Panc1 (cell line): ENCODE measurements at regions not wholly inside any gene's neighbourhood (a gene's known extent, or its start where the extent isn't known, plus 50 kb on each side); places are given as distances from the start of the nearest gene placed in this dataset.

Source experiments
- ATAC-seq: fragments of 200-7000 bp; cut with Tn5 transposase; 2 replicates; pipeline ENCODE4 v1.9.1; 2020; ENCODE audit warnings: mild to moderate bottlenecking, moderate library complexity
- BruUV-seq: library from RNA; stranded (reverse); fragments of 400-500 nt; replicated peaks from 2 replicates; lab custom pipeline; 2021; lab: Mats Ljungman, UMichigan
- CTCF ChIA-PET: fragments of 300-600 bp; sonication (Branson Sonifier 250); formaldehyde crosslinking; loops from one replicate; lab custom pipeline; 2022; ENCODE audit warnings: antibody characterized with exemption; lab: Charles Lee
- POLR2A ChIA-PET: fragments of 300-600 bp; sonication (Branson Sonifier 250); formaldehyde crosslinking; loops from one replicate; lab custom pipeline; 2022; ENCODE audit warnings: antibody characterized with exemption; lab: Charles Lee
- DNase-seq: peaks from one replicate; pipeline ENCODE4 v3.0.0-alpha.2; 2010; ENCODE audit warnings: low read depth, low spot score
- H3K27ac ChIP-seq: 2 replicates; pipeline ENCODE4 v1.5.1; 2011; ENCODE audit warnings: mild to moderate bottlenecking, low read length, inconsistent platforms
- H3K27me3 ChIP-seq: fragments of 200-500 bp; sonication (Bioruptor generic); 2 replicates; pipeline ENCODE4 v1.6.0; 2014; ENCODE audit warnings: low read length, inconsistent platforms; ENCODE audit not compliant: control insufficient read depth, insufficient read depth
- H3K36me3 ChIP-seq: fragments of 200-500 bp; sonication (Bioruptor generic); 2 replicates; pipeline ENCODE4 v1.5.1; 2014; ENCODE audit warnings: inconsistent platforms, mild to moderate bottlenecking, low read length, moderate library complexity; ENCODE audit not compliant: control insufficient read depth, insufficient read depth
- H3K4me1 ChIP-seq: 2 replicates; pipeline ENCODE4 v1.5.1; 2011; ENCODE audit warnings: inconsistent platforms, mild to moderate bottlenecking, low read length, moderate library complexity; ENCODE audit not compliant: control insufficient read depth, insufficient read depth
- H3K4me3 ChIP-seq, 2 experiments: 2 replicates each; pipeline ENCODE4 v1.5.1; 2011 to 2012; ENCODE audit warnings: low read depth in 2 of 2, low read length in 2 of 2, mild to moderate bottlenecking in 2 of 2, inconsistent platforms in 1 of 2, moderate library complexity in 1 of 2
- H3K9me3 ChIP-seq: fragments of 200-500 bp; sonication (Bioruptor generic); 2 replicates; pipeline ENCODE4 v1.5.1; 2014; ENCODE audit warnings: low read depth, mild to moderate bottlenecking, inconsistent platforms, low read length, moderate library complexity; ENCODE audit not compliant: control insufficient read depth, insufficient read depth
- POLR2AphosphoS5 ChIP-seq: IDR thresholded peaks from 2 replicates; pipeline ENCODE4 v1.6.1; 2012; ENCODE audit warnings: mild to moderate bottlenecking, low read depth, low read length, moderate library complexity
- SIN3A ChIP-seq: IDR thresholded peaks from 2 replicates; pipeline ENCODE4 v1.6.1; 2012; ENCODE audit warnings: low read depth, mild to moderate bottlenecking, low read length, moderate library complexity, borderline replicate concordance; ENCODE audit not compliant: insufficient read depth
- TCF7L2 ChIP-seq: IDR thresholded peaks from 2 replicates; pipeline ENCODE4 v1.6.1; 2011; ENCODE audit warnings: mild to moderate bottlenecking, low read depth, low read length, inconsistent platforms
- in situ Hi-C: cut with HindIII; loops from 2 replicates; pipeline ENCODE4 v1.10.0; 2016; ENCODE audit warnings: low sequenced_read_pairs, low pct_unique_long_range_greater_than_20kb
- intact Hi-C: fragments of 100-400 bp; cut with micrococcal nuclease; formaldehyde crosslinking; loops from one replicate; pipeline ENCODE4 v1.10.0; 2022; ENCODE audit not compliant: unreplicated experiment
- TF ChIP-seq, protein P1 (sequence below), 2 experiments: IDR thresholded peaks; 2 replicates each; pipeline ENCODE4 v1.6.1; 2011 to 2012; ENCODE audit warnings: low read depth in 2 of 2, control low read depth in 1 of 2, low read length in 1 of 2, mild to moderate bottlenecking in 1 of 2, moderate library complexity in 1 of 2; ENCODE audit not compliant: insufficient read depth in 1 of 2
- TF ChIP-seq, protein P2 (sequence below): fragments of 450-650 bp; IDR thresholded peaks from 2 replicates; pipeline ENCODE4 v1.5.1; 2017; ENCODE audit warnings: mild to moderate bottlenecking

GRCh38 chr2:126756125-126756524, 100.2 kb downstream of the GYPC start:
- DNase-seq, result no peak
- POLR2A ChIA-PET, result no interaction called here
- intact Hi-C loops, result no loop called here
- in situ Hi-C loops, result no loop called here
- no peaks in the 10 kb centered on the region for H3K27me3 ChIP-seq
- H3K4me1 ChIP-seq, result no peaks in the 10 kb centered on the region
- H3K36me3 ChIP-seq, result no peaks in the 10 kb centered on the region
- no peaks in the 10 kb centered on the region for H3K9me3 ChIP-seq
- BruUV-seq, result no TSS peak
- H3K4me3 ChIP-seq, result no peak overlapping the region
- ATAC-seq, result no peak
- TF ChIP-seq SIN3A, result no peak
- TF ChIP-seq, protein P1, sequence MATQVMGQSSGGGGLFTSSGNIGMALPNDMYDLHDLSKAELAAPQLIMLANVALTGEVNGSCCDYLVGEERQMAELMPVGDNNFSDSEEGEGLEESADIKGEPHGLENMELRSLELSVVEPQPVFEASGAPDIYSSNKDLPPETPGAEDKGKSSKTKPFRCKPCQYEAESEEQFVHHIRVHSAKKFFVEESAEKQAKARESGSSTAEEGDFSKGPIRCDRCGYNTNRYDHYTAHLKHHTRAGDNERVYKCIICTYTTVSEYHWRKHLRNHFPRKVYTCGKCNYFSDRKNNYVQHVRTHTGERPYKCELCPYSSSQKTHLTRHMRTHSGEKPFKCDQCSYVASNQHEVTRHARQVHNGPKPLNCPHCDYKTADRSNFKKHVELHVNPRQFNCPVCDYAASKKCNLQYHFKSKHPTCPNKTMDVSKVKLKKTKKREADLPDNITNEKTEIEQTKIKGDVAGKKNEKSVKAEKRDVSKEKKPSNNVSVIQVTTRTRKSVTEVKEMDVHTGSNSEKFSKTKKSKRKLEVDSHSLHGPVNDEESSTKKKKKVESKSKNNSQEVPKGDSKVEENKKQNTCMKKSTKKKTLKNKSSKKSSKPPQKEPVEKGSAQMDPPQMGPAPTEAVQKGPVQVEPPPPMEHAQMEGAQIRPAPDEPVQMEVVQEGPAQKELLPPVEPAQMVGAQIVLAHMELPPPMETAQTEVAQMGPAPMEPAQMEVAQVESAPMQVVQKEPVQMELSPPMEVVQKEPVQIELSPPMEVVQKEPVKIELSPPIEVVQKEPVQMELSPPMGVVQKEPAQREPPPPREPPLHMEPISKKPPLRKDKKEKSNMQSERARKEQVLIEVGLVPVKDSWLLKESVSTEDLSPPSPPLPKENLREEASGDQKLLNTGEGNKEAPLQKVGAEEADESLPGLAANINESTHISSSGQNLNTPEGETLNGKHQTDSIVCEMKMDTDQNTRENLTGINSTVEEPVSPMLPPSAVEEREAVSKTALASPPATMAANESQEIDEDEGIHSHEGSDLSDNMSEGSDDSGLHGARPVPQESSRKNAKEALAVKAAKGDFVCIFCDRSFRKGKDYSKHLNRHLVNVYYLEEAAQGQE (IDR thresholded peaks at IDR 0.05; ENCODE audit: insufficient read depth in 1 of 2, low read depth in 2 of 2, low read length in 1 of 2), result no peak
- TF ChIP-seq TCF7L2, result no peak
- no peak for TF ChIP-seq POLR2AphosphoS5
- TF ChIP-seq, protein P2, sequence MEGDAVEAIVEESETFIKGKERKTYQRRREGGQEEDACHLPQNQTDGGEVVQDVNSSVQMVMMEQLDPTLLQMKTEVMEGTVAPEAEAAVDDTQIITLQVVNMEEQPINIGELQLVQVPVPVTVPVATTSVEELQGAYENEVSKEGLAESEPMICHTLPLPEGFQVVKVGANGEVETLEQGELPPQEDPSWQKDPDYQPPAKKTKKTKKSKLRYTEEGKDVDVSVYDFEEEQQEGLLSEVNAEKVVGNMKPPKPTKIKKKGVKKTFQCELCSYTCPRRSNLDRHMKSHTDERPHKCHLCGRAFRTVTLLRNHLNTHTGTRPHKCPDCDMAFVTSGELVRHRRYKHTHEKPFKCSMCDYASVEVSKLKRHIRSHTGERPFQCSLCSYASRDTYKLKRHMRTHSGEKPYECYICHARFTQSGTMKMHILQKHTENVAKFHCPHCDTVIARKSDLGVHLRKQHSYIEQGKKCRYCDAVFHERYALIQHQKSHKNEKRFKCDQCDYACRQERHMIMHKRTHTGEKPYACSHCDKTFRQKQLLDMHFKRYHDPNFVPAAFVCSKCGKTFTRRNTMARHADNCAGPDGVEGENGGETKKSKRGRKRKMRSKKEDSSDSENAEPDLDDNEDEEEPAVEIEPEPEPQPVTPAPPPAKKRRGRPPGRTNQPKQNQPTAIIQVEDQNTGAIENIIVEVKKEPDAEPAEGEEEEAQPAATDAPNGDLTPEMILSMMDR, result no peak
- CTCF ChIA-PET, result no interaction called here
- no peak overlapping the region for H3K27ac ChIP-seq

DNA sequence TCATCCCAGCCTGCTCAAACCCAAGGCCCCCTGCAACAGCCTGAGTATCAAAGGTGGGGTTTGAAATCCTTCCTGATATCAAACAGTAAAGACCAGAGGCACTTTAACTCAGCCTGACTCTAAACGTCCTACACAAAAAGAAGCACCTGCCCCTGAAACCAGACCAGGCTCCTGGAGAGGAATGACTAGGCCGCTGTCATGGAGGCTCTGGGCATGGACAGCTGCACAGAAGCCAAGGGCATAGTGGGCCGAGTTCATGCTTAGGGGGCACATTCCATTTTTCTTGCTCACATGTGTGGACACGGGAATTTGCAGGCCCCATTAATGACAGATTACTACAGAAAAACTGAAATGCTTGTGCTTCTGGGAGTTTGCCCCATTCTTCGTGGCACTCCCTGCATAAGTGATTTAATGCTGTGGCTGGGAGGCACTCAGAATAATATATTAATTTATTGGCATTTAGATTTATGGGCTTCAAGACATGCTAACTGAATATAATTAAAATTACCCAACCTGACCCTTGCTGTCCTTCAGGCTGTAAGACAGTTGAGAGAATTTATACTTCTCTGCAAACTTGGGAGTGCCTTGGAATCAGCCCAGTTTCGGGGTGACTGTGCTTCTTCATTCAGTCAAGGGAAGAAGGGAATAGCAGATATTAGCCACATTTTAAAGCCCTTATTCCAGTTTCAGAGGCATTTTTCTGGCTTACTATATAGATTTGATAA, 105.5 kb downstream of the GYPC start:
- H3K4me3 ChIP-seq, result no peak overlapping the region
- ChIA-PET POLR2A (no interaction called here), CTCF (no interaction called here)
- DNase-seq, result no peak
- in situ Hi-C loops (no loop called here), intact Hi-C loops (no loop called here)
- H3K4me1 ChIP-seq, result no peaks in the 10 kb centered on the region
- H3K27ac ChIP-seq, result no peak overlapping the region
- H3K9me3 ChIP-seq, result no peaks in the 10 kb centered on the region
- H3K27me3 ChIP-seq, result peaks cover 5% of the 10 kb centered on the region; the same call in 1 of the 2 replicates
- no TSS peak for BruUV-seq
- TF ChIP-seq SIN3A (no peak), TCF7L2 (no peak), POLR2AphosphoS5 (no peak)
- TF ChIP-seq, protein P2, result no peak
- TF ChIP-seq, protein P1 (IDR thresholded peaks at IDR 0.05; ENCODE audit: insufficient read depth in 1 of 2, low read depth in 2 of 2, low read length in 1 of 2), result no peak
- no peak for ATAC-seq
- no peaks in the 10 kb centered on the region for H3K36me3 ChIP-seq
